Psoas muscle (tissue), 7 donors: ENCODE measurements at regions not wholly inside any gene's neighbourhood (a gene's known extent, or its start where the extent isn't known, plus 50 kb on each side); places are given as distances from the start of the nearest gene placed in this dataset.

Experiments used
- ATAC-seq, 4 donors: fragments of 200-7000 bp; cut with Tn5 transposase; one replicate each; pipeline ENCODE4 v1.9.1; 2020; ENCODE audit warnings: moderate library complexity in 3 of 4, mild to moderate bottlenecking in 2 of 4
- DNase-seq, 2 donors: peaks; one replicate each; pipeline ENCODE4 v3.0.0-alpha.2; 2020
- H3K27ac ChIP-seq: fragments of 200-600 bp; one replicate; pipeline ENCODE4 v1.8.0; 2022
- H3K27me3 ChIP-seq, 3 donors: fragments of 200-600 bp in 1 of 3; one replicate each; pipeline versions ENCODE4 v1.6.1 to v1.8.0; 2013 to 2022; ENCODE audit warnings: low read length in 2 of 3, mild to moderate bottlenecking in 2 of 3, moderate library complexity in 1 of 3; ENCODE audit not compliant: insufficient read depth in 3 of 3
- H3K36me3 ChIP-seq, 2 donors: fragments of 200-600 bp in 1 of 2; one replicate each; pipeline versions ENCODE4 v1.6.1 to v1.8.0; 2013 to 2022; ENCODE audit warnings: low read depth in 1 of 2, mild to moderate bottlenecking in 1 of 2, moderate library complexity in 1 of 2; ENCODE audit not compliant: insufficient read depth in 1 of 2
- H3K4me1 ChIP-seq: fragments of 200-600 bp; one replicate; pipeline ENCODE4 v1.8.0; 2022
- H3K4me3 ChIP-seq: fragments of 200-600 bp; one replicate; pipeline ENCODE4 v1.8.0; 2022; ENCODE audit warnings: mild to moderate bottlenecking
- H3K9me3 ChIP-seq: fragments of 200-600 bp; one replicate; pipeline ENCODE4 v1.8.0; 2022
- CTCF ChIP-seq: fragments of 200-600 bp; IDR thresholded peaks from one replicate; pipeline ENCODE4 v1.8.0; 2022; ENCODE audit warnings: antibody characterized with exemption
- WGBS, 3 donors: extraction: QIAGEN DNeasy Blood & Tissue Kit; methylation state at CpG; one replicate each; pipeline versions ENCODE4 v1.1.6 to v1.1.7; 2013; 5-methylcytosine and 5-hydroxymethylcytosine counted together
- intact Hi-C, 2 donors: fragments of 100-400 bp; cut with DNase I; formaldehyde crosslinking; loops; one replicate each; pipeline versions ENCODE4 v1.11.0 to v1.14.2; 2022
- donor health status: healthy with polysubstance abuse.
- donor health status: DM: no; HTN: no; CAD: no; lungs with moderate emphysema.
- donor health status: Bipolar disorder and iron deficiency.
- donor health status: healthy.
- donor health status: DM: yes; HTN: yes; CAD: no.
- donor health status: DM: no; HTN: no; CAD: no.
- donor health status: DM: yes; HTN: yes; CAD: no.

- Histone ChIP-seq H3K27ac (no peak overlapping the region), H3K36me3 (no peaks in the 10 kb centered on the region), H3K4me3 (no peak overlapping the region), H3K9me3 (no peaks in the 10 kb centered on the region), H3K4me1 (no peaks in the 10 kb centered on the region), H3K27me3 (no peaks in the 10 kb centered on the region)
- no peak for ATAC-seq
- no peak for TF ChIP-seq CTCF
- 92 to 100% (median 95%) methylated on average over 2 of the region's 2 CpGs for WGBS, 3 donors
- intact Hi-C loops = no loop called here
- no peak for DNase-seq
Observed at GRCh38 chrX:128927363-128927762, 595.9 kb downstream of the SMARCA1 start.

- intact Hi-C loops = no loop called here
- 44 to 86% (median 81%) methylated on average over 5 of the region's 5 CpGs for WGBS, 3 donors
- Histone ChIP-seq H3K4me3 (no peak overlapping the region), H3K4me1 (no peaks in the 10 kb centered on the region), H3K27ac (no peak overlapping the region), H3K27me3 (no peaks in the 10 kb centered on the region), H3K36me3 (no peaks in the 10 kb centered on the region), H3K9me3 (no peaks in the 10 kb centered on the region)
- TF ChIP-seq CTCF = no peak
- DNase-seq = no peak
- no peak for ATAC-seq
Observed at GRCh38 chrX:128906753-128907152, 616.5 kb downstream of the SMARCA1 start.

GRCh38 chrX:128901018-128901417 is 622.3 kb downstream of the SMARCA1 start:
- TF ChIP-seq CTCF = no peak
- ATAC-seq (no peak), DNase-seq (no peak)
- intact Hi-C loops = no loop called here
- Histone ChIP-seq H3K27ac (no peak overlapping the region), H3K27me3 (no peaks in the 10 kb centered on the region), H3K4me3 (no peak overlapping the region), H3K4me1 (no peaks in the 10 kb centered on the region), H3K9me3 (no peaks in the 10 kb centered on the region), H3K36me3 (no peaks in the 10 kb centered on the region)
- WGBS, 3 donors = 80 to 94% (median 86%) methylated on average over 2 of the region's 2 CpGs

GRCh38 chrX:128897621-128898020 is 625.7 kb downstream of the SMARCA1 start:
- H3K27me3 ChIP-seq = peaks cover 0 to 4% (median 0%) of the 10 kb centered on the region in 3 donors
- no peaks in the 10 kb centered on the region for H3K36me3 ChIP-seq
- no peaks in the 10 kb centered on the region for H3K4me1 ChIP-seq
- 76 to 95% (median 89%) methylated on average over 3 of the region's 3 CpGs for WGBS, 3 donors
- TF ChIP-seq CTCF = no peak
- no peak overlapping the region for H3K4me3 ChIP-seq
- no peak overlapping the region for H3K27ac ChIP-seq
- ATAC-seq (no peak), DNase-seq (no peak)
- intact Hi-C loops = no loop called here
- no peaks in the 10 kb centered on the region for H3K9me3 ChIP-seq

GRCh38 chrX:128891554-128891953 is 631.7 kb downstream of the SMARCA1 start:
- no peaks in the 10 kb centered on the region for H3K36me3 ChIP-seq
- no peaks in the 10 kb centered on the region for H3K4me1 ChIP-seq
- TF ChIP-seq CTCF = no peak
- no peaks in the 10 kb centered on the region for H3K9me3 ChIP-seq
- 77 to 81% (median 80%) methylated on average over 7 of the region's 7 CpGs for WGBS, 3 donors
- intact Hi-C loops = no loop called here
- peaks cover 0 to 4% (median 0%) of the 10 kb centered on the region in 3 donors for H3K27me3 ChIP-seq
- no peak overlapping the region for H3K4me3 ChIP-seq
- no peak for DNase-seq
- no peak for ATAC-seq
- no peak overlapping the region for H3K27ac ChIP-seq
